ENCODE measurements at regions not wholly inside any gene's neighbourhood (a gene's known extent, or its start where the extent isn't known, plus 50 kb on each side); places are given as distances from the start of the nearest gene placed in this dataset.

DNA sequence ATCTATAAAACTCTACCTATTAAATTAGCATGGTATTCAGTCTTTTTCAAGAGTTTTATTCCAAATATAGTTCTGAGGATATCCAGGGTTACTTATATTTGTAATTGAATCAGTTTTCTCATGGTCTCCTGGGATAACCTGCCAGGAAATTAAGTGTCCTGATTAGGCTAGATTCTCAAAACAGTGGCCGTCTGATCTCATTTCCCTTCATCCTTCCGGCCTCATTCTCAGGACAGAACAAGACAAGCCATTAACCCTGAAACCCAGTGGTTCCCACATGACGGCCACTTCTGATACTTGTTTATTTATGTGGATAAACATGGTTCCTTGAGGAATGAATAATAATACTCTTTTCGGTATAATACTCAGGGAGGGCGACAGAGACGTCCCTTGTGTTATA lies 417.6 kb upstream of the POT1 start:
- TF ChIP-seq, protein P1, sequence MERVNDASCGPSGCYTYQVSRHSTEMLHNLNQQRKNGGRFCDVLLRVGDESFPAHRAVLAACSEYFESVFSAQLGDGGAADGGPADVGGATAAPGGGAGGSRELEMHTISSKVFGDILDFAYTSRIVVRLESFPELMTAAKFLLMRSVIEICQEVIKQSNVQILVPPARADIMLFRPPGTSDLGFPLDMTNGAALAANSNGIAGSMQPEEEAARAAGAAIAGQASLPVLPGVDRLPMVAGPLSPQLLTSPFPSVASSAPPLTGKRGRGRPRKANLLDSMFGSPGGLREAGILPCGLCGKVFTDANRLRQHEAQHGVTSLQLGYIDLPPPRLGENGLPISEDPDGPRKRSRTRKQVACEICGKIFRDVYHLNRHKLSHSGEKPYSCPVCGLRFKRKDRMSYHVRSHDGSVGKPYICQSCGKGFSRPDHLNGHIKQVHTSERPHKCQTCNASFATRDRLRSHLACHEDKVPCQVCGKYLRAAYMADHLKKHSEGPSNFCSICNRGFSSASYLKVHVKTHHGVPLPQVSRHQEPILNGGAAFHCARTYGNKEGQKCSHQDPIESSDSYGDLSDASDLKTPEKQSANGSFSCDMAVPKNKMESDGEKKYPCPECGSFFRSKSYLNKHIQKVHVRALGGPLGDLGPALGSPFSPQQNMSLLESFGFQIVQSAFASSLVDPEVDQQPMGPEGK (CRISPR knock-in tag; IDR thresholded peaks at IDR 0.05; ENCODE audit: borderline replicate concordance): no peak
- TF ChIP-seq ZFP3 (CRISPR knock-in tag; IDR thresholded peaks at IDR 0.05): no peak
- TF ChIP-seq, protein P2, sequence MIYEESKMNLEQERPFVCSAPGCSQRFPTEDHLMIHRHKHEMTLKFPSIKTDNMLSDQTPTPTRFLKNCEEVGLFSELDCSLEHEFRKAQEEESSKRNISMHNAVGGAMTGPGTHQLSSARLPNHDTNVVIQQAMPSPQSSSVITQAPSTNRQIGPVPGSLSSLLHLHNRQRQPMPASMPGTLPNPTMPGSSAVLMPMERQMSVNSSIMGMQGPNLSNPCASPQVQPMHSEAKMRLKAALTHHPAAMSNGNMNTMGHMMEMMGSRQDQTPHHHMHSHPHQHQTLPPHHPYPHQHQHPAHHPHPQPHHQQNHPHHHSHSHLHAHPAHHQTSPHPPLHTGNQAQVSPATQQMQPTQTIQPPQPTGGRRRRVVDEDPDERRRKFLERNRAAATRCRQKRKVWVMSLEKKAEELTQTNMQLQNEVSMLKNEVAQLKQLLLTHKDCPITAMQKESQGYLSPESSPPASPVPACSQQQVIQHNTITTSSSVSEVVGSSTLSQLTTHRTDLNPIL (CRISPR knock-in tag; IDR thresholded peaks at IDR 0.05; ENCODE audit: low read depth): no peak
